Sigmoid colon (tissue), 6 donors: ENCODE measurements at regions not wholly inside any gene's neighbourhood (a gene's known extent, or its start where the extent isn't known, plus 50 kb on each side); places are given as distances from the start of the nearest gene placed in this dataset.
A peak's percentile ranks its signal among the peaks of the same experiment; 100 is the strongest.

Experiments used
- DNase-seq: peaks from one replicate; pipeline ENCODE4 v3.0.0-alpha.2; 2019
- H3K27ac ChIP-seq, 4 donors: fragments of 200-600 bp; sonication (generic); one replicate each; pipeline ENCODE4 v1.5.1; 2016 to 2019; ENCODE audit warnings: mild to moderate bottlenecking in 1 of 4
- H3K27me3 ChIP-seq, 3 donors: fragments of 200-600 bp; sonication (generic); one replicate each; pipeline ENCODE4 v1.5.1; 2019; ENCODE audit warnings: mild to moderate bottlenecking in 1 of 3
- H3K36me3 ChIP-seq, 4 donors: fragments of 200-600 bp; sonication (generic); one replicate each; pipeline ENCODE4 v1.5.1; 2016 to 2019
- H3K4me1 ChIP-seq, 4 donors: fragments of 200-600 bp; sonication (generic); one replicate each; pipeline ENCODE4 v1.5.1; 2017 to 2019
- H3K4me3 ChIP-seq, 4 donors: fragments of 200-600 bp; sonication (generic); one replicate each; pipeline ENCODE4 v1.5.1; 2017 to 2019; ENCODE audit warnings: mild to moderate bottlenecking in 2 of 4, moderate library complexity in 1 of 4
- H3K9me3 ChIP-seq, 4 donors: fragments of 200-600 bp in 3 of 4; sonication (generic) in 3 of 4; one replicate each; pipeline versions ENCODE4 v1.5.1 to v1.6.1; 2013 to 2019
- CTCF ChIP-seq, 4 experiments: fragments of 450-650 bp in 3 of 4; fragments of 200-600 bp in 1 of 4; IDR thresholded peaks; one replicate each; pipeline ENCODE4 v1.5.1; 2016 to 2019; ENCODE audit warnings: antibody characterized with exemption in 4 of 4, mild to moderate bottlenecking in 3 of 4, moderate library complexity in 2 of 4
- EP300 ChIP-seq, 4 donors: sonication (generic); formaldehyde crosslinking; IDR thresholded peaks; one replicate each; pipeline ENCODE4 v1.6.1; 2017; ENCODE audit warnings: antibody characterized with exemption in 4 of 4
- POLR2A ChIP-seq, 2 donors: fragments of 450-650 bp; IDR thresholded peaks; one replicate each; pipeline ENCODE4 v1.6.1; 2016; ENCODE audit warnings: antibody characterized with exemption in 2 of 2, mild to moderate bottlenecking in 2 of 2, moderate library complexity in 2 of 2
- POLR2AphosphoS5 ChIP-seq, 4 donors: sonication (generic); formaldehyde crosslinking; IDR thresholded peaks; one replicate each; pipeline ENCODE4 v1.6.1; 2017; ENCODE audit warnings: antibody characterized with exemption in 4 of 4
- WGBS, 2 donors: extraction: QIAGEN DNeasy Blood & Tissue Kit; methylation state at CpG; one replicate each; pipeline ENCODE4 v1.1.7; 2013; 5-methylcytosine and 5-hydroxymethylcytosine counted together
- intact Hi-C: fragments of 100-400 bp; cut with DNase I; formaldehyde crosslinking; loops from one replicate; pipeline ENCODE4 v1.15.1; 2023
- donor health status: healthy with polysubstance abuse.
- donor health status: healthy.

- Histone ChIP-seq H3K27me3 (no peaks in the 10 kb centered on the region), H3K4me3 (no peak overlapping the region), H3K4me1 (no peaks in the 10 kb centered on the region), H3K36me3 (no peaks in the 10 kb centered on the region), H3K27ac (no peak overlapping the region), H3K9me3 (peaks cover 0 to 4% (median 0%) of the 10 kb centered on the region in 4 donors)
- no peak for DNase-seq
- 61 to 73% methylated on average over 3 of the region's 3 CpGs for WGBS, 2 donors
- no peak for TF ChIP-seq CTCF (IDR thresholded peaks at IDR 0.05)
- no peak for TF ChIP-seq POLR2AphosphoS5 (IDR thresholded peaks at IDR 0.05)
- intact Hi-C loops = no loop called here
Measured at GRCh38 chr11:45597097-45597496, 68.3 kb downstream of the CHST1 start.

GRCh38 chr11:45596571-45596970, 68.9 kb downstream of the CHST1 start:
- H3K27ac ChIP-seq = no peak overlapping the region
- no peak overlapping the region for H3K4me3 ChIP-seq
- no peaks in the 10 kb centered on the region for H3K4me1 ChIP-seq
- H3K27me3 ChIP-seq = no peaks in the 10 kb centered on the region
- H3K9me3 ChIP-seq = peaks cover 0 to 4% (median 0%) of the 10 kb centered on the region in 4 donors
- WGBS, 2 donors = 61 to 75% methylated on average over 6 of the region's 6 CpGs
- no peaks in the 10 kb centered on the region for H3K36me3 ChIP-seq
- DNase-seq = peak; percentile 42
- intact Hi-C loops = no loop called here
- no peak for TF ChIP-seq EP300 (IDR thresholded peaks at IDR 0.05)

- 79 to 94% methylated on average over 4 of the region's 4 CpGs for WGBS, 2 donors
- H3K27ac ChIP-seq = no peak overlapping the region
- no peaks in the 10 kb centered on the region for H3K9me3 ChIP-seq
- intact Hi-C loops = no loop called here
- peaks cover 0 to 8% (median 0%) of the 10 kb centered on the region in 4 donors for H3K4me1 ChIP-seq
- H3K4me3 ChIP-seq = no peak overlapping the region
- DNase-seq = peak; percentile 39
- TF ChIP-seq POLR2AphosphoS5 (IDR thresholded peaks at IDR 0.05) = no peak
- TF ChIP-seq EP300 (IDR thresholded peaks at IDR 0.05) = no peak
- TF ChIP-seq POLR2A (IDR thresholded peaks at IDR 0.05) = no peak
- no peak for TF ChIP-seq CTCF (IDR thresholded peaks at IDR 0.05)
- no peaks in the 10 kb centered on the region for H3K27me3 ChIP-seq
- H3K36me3 ChIP-seq = no peaks in the 10 kb centered on the region
Measured at GRCh38 chr11:45593992-45594391, 71.4 kb downstream of the CHST1 start.

- intact Hi-C loops = no loop called here
- 55 to 72% methylated on average over 6 of the region's 6 CpGs for WGBS, 2 donors
- no peak for TF ChIP-seq CTCF (IDR thresholded peaks at IDR 0.05)
- TF ChIP-seq POLR2A (IDR thresholded peaks at IDR 0.05) = no peak
- no peak for TF ChIP-seq POLR2AphosphoS5 (IDR thresholded peaks at IDR 0.05)
- TF ChIP-seq EP300 (IDR thresholded peaks at IDR 0.05) = no peak
Measured at GRCh38 chr11:45592636-45593035, 72.8 kb downstream of the CHST1 start.

GRCh38 chr11:45590743-45591142, 74.7 kb downstream of the CHST1 start:
- Histone ChIP-seq H3K4me3 (no peak overlapping the region), H3K4me1 (peaks cover 0 to 8% (median 0%) of the 10 kb centered on the region in 4 donors), H3K9me3 (no peaks in the 10 kb centered on the region), H3K27ac (no peak overlapping the region), H3K27me3 (no peaks in the 10 kb centered on the region), H3K36me3 (no peaks in the 10 kb centered on the region)
- TF ChIP-seq CTCF (IDR thresholded peaks at IDR 0.05) (no peak), POLR2A (IDR thresholded peaks at IDR 0.05) (no peak)
- WGBS, 2 donors = 59 to 73% methylated on average over 3 of the region's 3 CpGs
- intact Hi-C loops = no loop called here
- DNase-seq = peak; percentile 57

More at GRCh38 chr11:45592636-45593035, 72.8 kb downstream of the CHST1 start:
- no peaks in the 10 kb centered on the region for H3K9me3 ChIP-seq
- H3K4me1 ChIP-seq = peaks cover 0 to 8% (median 0%) of the 10 kb centered on the region in 4 donors
- DNase-seq = peak; percentile 8
- no peaks in the 10 kb centered on the region for H3K27me3 ChIP-seq
- H3K4me3 ChIP-seq = no peak overlapping the region
- H3K27ac ChIP-seq = no peak overlapping the region
- H3K36me3 ChIP-seq = no peaks in the 10 kb centered on the region
